ENCODE measurements at regions not wholly inside any gene's neighbourhood (a gene's known extent, or its start where the extent isn't known, plus 50 kb on each side); places are given as distances from the start of the nearest gene placed in this dataset.

DNA sequence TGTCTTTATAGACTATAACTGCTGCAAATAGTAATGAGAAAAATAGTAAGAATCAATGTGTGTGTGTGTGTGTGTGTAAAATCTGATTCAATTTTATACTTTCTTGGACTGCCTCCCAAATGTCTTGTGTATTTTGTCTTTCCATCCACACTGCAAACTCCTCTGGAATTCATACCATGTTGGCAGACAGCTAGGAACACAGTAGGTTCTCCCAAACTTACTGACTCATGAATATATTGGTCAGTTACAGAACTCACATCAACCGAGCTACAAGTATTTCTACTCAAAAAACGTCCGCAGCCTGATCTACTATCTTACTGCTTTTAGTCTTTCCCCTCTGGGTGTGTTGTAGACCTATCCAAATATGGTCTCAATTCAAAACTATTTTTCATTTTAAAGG lies 542.7 kb upstream of the PSMD7 start:
- H3K27ac ChIP-seq (ENCODE audit: poor library complexity, severe bottlenecking) = no peak overlapping the region
- TF ChIP-seq CTCF (IDR thresholded peaks at IDR 0.05; ENCODE audit: poor library complexity, severe bottlenecking) = no peak
- H3K36me3 ChIP-seq (ENCODE audit: low read depth) = no peaks in the 10 kb centered on the region
- peaks cover 4% of the 10 kb centered on the region for H3K27me3 ChIP-seq (ENCODE audit: insufficient read depth, poor library complexity, severe bottlenecking)
- H3K4me3 ChIP-seq (ENCODE audit: severe bottlenecking) = no peak overlapping the region
- H3K9me3 ChIP-seq (ENCODE audit: severe bottlenecking) = no peaks in the 10 kb centered on the region
- peak; percentile 83 for ATAC-seq (ENCODE audit: low read depth)
- DNase-seq (ENCODE audit: low spot score) = no peak
- peaks cover 5% of the 10 kb centered on the region for H3K4me1 ChIP-seq (ENCODE audit: insufficient read depth, poor library complexity, severe bottlenecking)

GRCh38 chr16:73750639-73751038 lies 546.0 kb upstream of the PSMD7 start:
- no peak overlapping the region for H3K4me3 ChIP-seq (ENCODE audit: severe bottlenecking)
- ATAC-seq (ENCODE audit: low read depth) = no peak
- no peaks in the 10 kb centered on the region for H3K9me3 ChIP-seq (ENCODE audit: severe bottlenecking)
- peaks cover 4% of the 10 kb centered on the region for H3K27me3 ChIP-seq (ENCODE audit: insufficient read depth, poor library complexity, severe bottlenecking)
- DNase-seq (ENCODE audit: low spot score) = no peak
- TF ChIP-seq CTCF (IDR thresholded peaks at IDR 0.05; ENCODE audit: poor library complexity, severe bottlenecking) = no peak
- peaks cover 5% of the 10 kb centered on the region for H3K4me1 ChIP-seq (ENCODE audit: insufficient read depth, poor library complexity, severe bottlenecking)
- H3K36me3 ChIP-seq (ENCODE audit: low read depth) = no peaks in the 10 kb centered on the region
- no peak overlapping the region for H3K27ac ChIP-seq (ENCODE audit: poor library complexity, severe bottlenecking)

DNA sequence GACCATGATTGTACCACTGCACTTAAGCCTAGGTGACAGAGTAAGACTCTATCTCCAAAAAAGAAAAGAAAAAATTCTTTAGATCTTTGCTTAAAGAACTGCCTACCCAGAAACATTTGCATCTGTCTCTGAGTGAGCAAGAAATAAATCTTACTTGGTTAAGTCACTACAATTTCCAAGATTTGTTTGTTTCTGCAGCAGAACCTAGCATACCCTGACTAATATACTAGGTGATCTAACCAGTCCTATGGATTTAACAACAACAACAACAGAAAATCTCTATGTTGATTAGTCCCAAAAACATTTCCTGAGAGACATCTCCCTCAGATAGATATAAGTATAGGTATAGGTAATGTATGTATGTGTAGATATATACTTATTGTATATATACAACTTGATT lies 549.3 kb upstream of the PSMD7 start:
- Histone ChIP-seq H3K4me3 (ENCODE audit: severe bottlenecking) (no peak overlapping the region), H3K9me3 (ENCODE audit: severe bottlenecking) (no peaks in the 10 kb centered on the region), H3K27me3 (ENCODE audit: insufficient read depth, poor library complexity, severe bottlenecking) (no peaks in the 10 kb centered on the region), H3K4me1 (ENCODE audit: insufficient read depth, poor library complexity, severe bottlenecking) (no peaks in the 10 kb centered on the region), H3K27ac (ENCODE audit: poor library complexity, severe bottlenecking) (no peak overlapping the region), H3K36me3 (ENCODE audit: low read depth) (no peaks in the 10 kb centered on the region)
- ATAC-seq (ENCODE audit: low read depth) = no peak
- no peak for TF ChIP-seq CTCF (IDR thresholded peaks at IDR 0.05; ENCODE audit: poor library complexity, severe bottlenecking)
- no peak for DNase-seq (ENCODE audit: low spot score)

DNA sequence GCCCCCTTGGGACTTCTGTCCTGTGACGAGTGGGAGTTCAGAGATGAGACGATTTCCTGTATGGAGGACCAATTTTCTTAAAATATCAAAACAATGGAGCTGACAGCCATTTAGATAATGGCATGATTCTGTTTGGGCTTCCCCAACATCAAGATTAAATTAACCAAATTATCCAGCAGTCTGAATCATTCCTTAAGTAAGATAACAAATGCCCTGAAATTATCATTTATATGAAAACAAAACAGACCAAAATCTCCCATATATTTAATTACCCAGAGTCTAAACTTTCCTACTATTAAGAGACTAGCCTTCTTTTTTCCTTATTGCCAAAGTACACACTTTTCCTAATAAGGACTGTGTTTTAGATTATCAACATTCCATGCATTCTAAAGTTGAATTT lies 550.1 kb upstream of the PSMD7 start:
- Histone ChIP-seq H3K4me3 (ENCODE audit: severe bottlenecking) (no peak overlapping the region), H3K4me1 (ENCODE audit: insufficient read depth, poor library complexity, severe bottlenecking) (no peaks in the 10 kb centered on the region), H3K36me3 (ENCODE audit: low read depth) (no peaks in the 10 kb centered on the region), H3K27me3 (ENCODE audit: insufficient read depth, poor library complexity, severe bottlenecking) (no peaks in the 10 kb centered on the region), H3K27ac (ENCODE audit: poor library complexity, severe bottlenecking) (no peak overlapping the region), H3K9me3 (ENCODE audit: severe bottlenecking) (no peaks in the 10 kb centered on the region)
- no peak for TF ChIP-seq CTCF (IDR thresholded peaks at IDR 0.05; ENCODE audit: poor library complexity, severe bottlenecking)
- DNase-seq (ENCODE audit: low spot score) = no peak
- ATAC-seq (ENCODE audit: low read depth) = no peak

GRCh38 chr16:73743665-73744496 lies 552.7 kb upstream of the PSMD7 start:
- H3K4me1 ChIP-seq (ENCODE audit: insufficient read depth, poor library complexity, severe bottlenecking) = peaks cover 7% of the 10 kb centered on the region
- ATAC-seq (ENCODE audit: low read depth) = no peak
- no peak for DNase-seq (ENCODE audit: low spot score)
- no peak overlapping the region for H3K4me3 ChIP-seq (ENCODE audit: severe bottlenecking)
- no peaks in the 10 kb centered on the region for H3K9me3 ChIP-seq (ENCODE audit: severe bottlenecking)
- no peaks in the 10 kb centered on the region for H3K36me3 ChIP-seq (ENCODE audit: low read depth)
- H3K27ac ChIP-seq (ENCODE audit: poor library complexity, severe bottlenecking) = no peak overlapping the region
- peak; percentile 6 for TF ChIP-seq CTCF (IDR thresholded peaks at IDR 0.05; ENCODE audit: poor library complexity, severe bottlenecking)
- no peaks in the 10 kb centered on the region for H3K27me3 ChIP-seq (ENCODE audit: insufficient read depth, poor library complexity, severe bottlenecking)
